HCT116 (cell line): ENCODE measurements at regions not wholly inside any gene's neighbourhood (a gene's known extent, or its start where the extent isn't known, plus 50 kb on each side); places are given as distances from the start of the nearest gene placed in this dataset.

ENCODE experiments used
- EZH2phosphoT487 ChIP-seq: fragments of 200-600 bp; IDR thresholded peaks from 2 replicates; pipeline ENCODE4 v1.6.1; 2018; ENCODE audit warnings: antibody characterized with exemption, borderline replicate concordance
- POLR2A ChIP-seq: IDR thresholded peaks from 2 replicates; pipeline ENCODE4 v1.7.0; 2011; ENCODE audit warnings: borderline replicate concordance; ENCODE audit not compliant: insufficient read depth, insufficient read length; ENCODE audit errors: extremely low read depth
- POLR2AphosphoS5 ChIP-seq: IDR thresholded peaks from 2 replicates; pipeline ENCODE4 v1.6.1; 2011; ENCODE audit warnings: mild to moderate bottlenecking, low read depth, low read length, moderate library complexity

DNA sequence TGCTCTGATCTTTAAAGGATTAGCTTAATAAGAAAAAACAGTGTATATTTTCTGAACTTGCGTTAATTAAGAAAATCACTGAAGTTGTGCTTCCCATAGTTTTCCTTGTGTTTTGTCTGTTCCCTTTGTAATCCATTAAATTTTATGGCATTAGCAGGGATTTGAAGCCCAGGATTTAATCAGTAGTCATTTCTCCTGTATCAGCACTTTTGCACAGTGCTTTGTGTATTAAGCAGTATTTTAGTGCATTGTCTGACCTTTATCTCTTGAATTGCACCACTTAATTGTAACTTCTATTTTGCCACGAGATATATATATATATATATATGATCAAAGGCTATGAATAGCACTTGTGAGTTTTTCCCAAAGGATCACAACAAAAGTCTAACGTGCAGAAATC is 133.7 kb downstream of the S1PR1 start:
- TF ChIP-seq EZH2phosphoT487: no peak
- TF ChIP-seq POLR2A: no peak
- no peak for TF ChIP-seq POLR2AphosphoS5
